SK-N-SH treated with all-trans-retinoic acid at 6 μM for 48 hours (cell line): ENCODE measurements at regions not wholly inside any gene's neighbourhood (a gene's known extent, or its start where the extent isn't known, plus 50 kb on each side); places are given as distances from the start of the nearest gene placed in this dataset.

Source experiments
- ARNTL ChIP-seq: fragments of 450-650 bp; formaldehyde crosslinking; IDR thresholded peaks from 2 replicates; pipeline ENCODE4 v1.5.0; 2020; ENCODE audit warnings: low read depth, mild to moderate bottlenecking, moderate library complexity, borderline replicate concordance
- GLIS3 ChIP-seq: fragments of 250-450 bp; sonication (Bioruptor Pico); IDR thresholded peaks from 2 replicates; pipeline ENCODE4 v1.5.0; 2020; ENCODE audit warnings: mild to moderate bottlenecking, moderate library complexity
- PATZ1 ChIP-seq: fragments of 250-450 bp; sonication (Bioruptor Pico); IDR thresholded peaks from 2 replicates; pipeline ENCODE4 v1.8.0; 2020; ENCODE audit warnings: mild to moderate bottlenecking, moderate library complexity, borderline replicate concordance
- POU6F1 ChIP-seq: fragments of 250-450 bp; sonication (Bioruptor Pico); IDR thresholded peaks from 2 replicates; pipeline ENCODE4 v1.8.0; 2021; ENCODE audit warnings: low read depth, mild to moderate bottlenecking, moderate library complexity, borderline replicate concordance
- TSHZ2 ChIP-seq: fragments of 250-450 bp; sonication (Bioruptor Pico); IDR thresholded peaks from 2 replicates; pipeline ENCODE4 v1.5.0; 2020; ENCODE audit warnings: mild to moderate bottlenecking, moderate library complexity
- ZC3H10 ChIP-seq: fragments of 250-450 bp; sonication (Bioruptor Pico); IDR thresholded peaks from 2 replicates; pipeline ENCODE4 v1.5.1; 2021; ENCODE audit warnings: mild to moderate bottlenecking, moderate library complexity
- ZFP30 ChIP-seq: fragments of 450-650 bp; formaldehyde crosslinking; IDR thresholded peaks from 2 replicates; pipeline ENCODE4 v1.5.0; 2022; ENCODE audit warnings: mild to moderate bottlenecking, moderate library complexity
- ZNF70 ChIP-seq: fragments of 450-650 bp; formaldehyde crosslinking; IDR thresholded peaks from 2 replicates; pipeline ENCODE4 v1.5.0; 2020; ENCODE audit warnings: mild to moderate bottlenecking, moderate library complexity
- ZNF8 ChIP-seq: fragments of 450-650 bp; formaldehyde crosslinking; IDR thresholded peaks from 2 replicates; pipeline ENCODE4 v1.5.0; 2020; ENCODE audit warnings: mild to moderate bottlenecking, moderate library complexity

GRCh38 chr7:15972862-15973275, 286.4 kb upstream of the MEOX2 start:
- no peak for TF ChIP-seq ZNF70 (CRISPR knock-in tag)
- no peak for TF ChIP-seq POU6F1
- no peak for TF ChIP-seq GLIS3 (CRISPR knock-in tag)
- no peak for TF ChIP-seq ZC3H10 (CRISPR knock-in tag)
- no peak for TF ChIP-seq PATZ1 (CRISPR knock-in tag)
- no peak for TF ChIP-seq ZNF8 (CRISPR knock-in tag)
- no peak for TF ChIP-seq ZFP30 (CRISPR knock-in tag)
- no peak for TF ChIP-seq TSHZ2 (CRISPR knock-in tag)
- no peak for TF ChIP-seq ARNTL (CRISPR knock-in tag)
